ENCODE measurements at regions not wholly inside any gene's neighbourhood (a gene's known extent, or its start where the extent isn't known, plus 50 kb on each side); places are given as distances from the start of the nearest gene placed in this dataset.

DNA sequence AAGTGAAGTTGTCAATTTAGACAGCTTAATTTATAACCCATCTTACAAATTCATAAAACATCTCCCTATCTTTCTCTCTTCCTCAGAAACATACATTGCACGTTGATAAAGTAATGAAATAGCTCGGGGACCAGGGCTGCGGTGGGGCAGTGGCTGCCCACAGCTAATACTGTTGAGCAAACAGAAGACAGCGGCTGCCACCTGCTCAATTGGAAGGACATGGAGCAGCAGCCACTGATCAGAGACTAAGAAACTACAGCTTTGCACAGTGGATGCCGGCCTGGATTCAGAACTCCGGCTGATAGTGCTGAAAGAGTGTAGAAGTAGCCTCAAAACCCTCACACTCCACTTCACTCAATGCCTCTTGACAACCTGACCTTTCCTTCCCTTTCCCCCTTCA, 157.9 kb upstream of the PDE10A start:
- H4K20me1 ChIP-seq (ENCODE audit: insufficient read depth) = no peaks in the 10 kb centered on the region
- TF ChIP-seq EZH2 (IDR thresholded peaks at IDR 0.05; ENCODE audit: insufficient read depth, poor library complexity, severe bottlenecking) (no peak), EZH2phosphoT487 (IDR thresholded peaks at IDR 0.05; ENCODE audit: insufficient read depth, low read depth) (no peak)
- H3K9me2 ChIP-seq (ENCODE audit: insufficient read depth) = no peaks in the 10 kb centered on the region
- H3K27ac ChIP-seq = no peak overlapping the region
- H3K4me3 ChIP-seq = no peak overlapping the region
- no peaks in the 10 kb centered on the region for H3K4me1 ChIP-seq (ENCODE audit: insufficient read depth)
- H3K79me2 ChIP-seq (ENCODE audit: insufficient read depth) = no peaks in the 10 kb centered on the region
- H3K4me2 ChIP-seq (ENCODE audit: unreplicated experiment) = no peak overlapping the region
- no peak overlapping the region for H3K9ac ChIP-seq
- H3K27me3 ChIP-seq (replicated peaks; ENCODE audit: insufficient read depth) = no peaks in the 10 kb centered on the region; the same call in 1 of the 2 replicates
- 35 to 51% methylated on average over 6 of the region's 6 CpGs for WGBS, 2 experiments (ENCODE audit: low coverage in 1 of 2, low lambda C conversion rate in 2 of 2, missing lambda C conversion rate in 2 of 2)
- in situ Hi-C loops (cut with MboI) = no loop called here
- H3K9me3 ChIP-seq (ENCODE audit: low read depth) = no peaks in the 10 kb centered on the region
- DNase-seq = no peak
- H3F3A ChIP-seq (ENCODE audit: insufficient read depth) = no peaks in the 10 kb centered on the region
- H3K36me3 ChIP-seq (ENCODE audit: low read depth) = no peaks in the 10 kb centered on the region
- no peak overlapping the region for H2AFZ ChIP-seq

DNA sequence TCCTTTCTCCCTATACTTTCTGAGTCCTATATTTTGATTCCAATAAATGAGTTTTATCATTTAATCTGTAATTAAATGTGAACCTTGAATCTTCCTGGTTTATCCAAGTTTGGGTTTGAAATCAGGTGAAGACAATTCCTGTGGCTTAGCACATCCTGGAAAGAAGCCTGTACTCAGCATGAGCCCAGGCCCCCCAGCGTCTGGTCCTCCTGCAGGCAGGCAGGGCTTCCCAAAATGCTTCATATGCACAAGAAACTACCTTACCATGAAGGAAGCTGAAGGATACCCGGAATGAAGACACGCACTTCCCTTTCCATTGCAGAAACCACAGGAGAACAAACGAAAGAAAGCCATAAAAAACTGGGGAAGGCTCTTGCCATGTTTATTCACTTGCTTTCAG, 157.4 kb upstream of the PDE10A start:
- Histone ChIP-seq H4K20me1 (ENCODE audit: insufficient read depth) (no peaks in the 10 kb centered on the region), H3K4me1 (ENCODE audit: insufficient read depth) (no peaks in the 10 kb centered on the region), H3K27ac (no peak overlapping the region), H3K9me2 (ENCODE audit: insufficient read depth) (no peaks in the 10 kb centered on the region), H3K79me2 (ENCODE audit: insufficient read depth) (no peaks in the 10 kb centered on the region), H3K4me2 (ENCODE audit: unreplicated experiment) (no peak overlapping the region), H2AFZ (no peak overlapping the region), H3K27me3 (replicated peaks; ENCODE audit: insufficient read depth) (no peaks in the 10 kb centered on the region; the same call in 1 of the 2 replicates), H3K9ac (no peak overlapping the region), H3F3A (ENCODE audit: insufficient read depth) (no peaks in the 10 kb centered on the region), H3K9me3 (ENCODE audit: low read depth) (no peaks in the 10 kb centered on the region), H3K36me3 (ENCODE audit: low read depth) (no peaks in the 10 kb centered on the region), H3K4me3 (no peak overlapping the region)
- WGBS, 2 experiments (ENCODE audit: low coverage in 1 of 2, low lambda C conversion rate in 2 of 2, missing lambda C conversion rate in 2 of 2) = 43 to 48% methylated on average over 4 of the region's 4 CpGs
- no peak for DNase-seq
- in situ Hi-C loops (cut with MboI) = no loop called here
- TF ChIP-seq EZH2 (IDR thresholded peaks at IDR 0.05; ENCODE audit: insufficient read depth, poor library complexity, severe bottlenecking) = no peak

DNA sequence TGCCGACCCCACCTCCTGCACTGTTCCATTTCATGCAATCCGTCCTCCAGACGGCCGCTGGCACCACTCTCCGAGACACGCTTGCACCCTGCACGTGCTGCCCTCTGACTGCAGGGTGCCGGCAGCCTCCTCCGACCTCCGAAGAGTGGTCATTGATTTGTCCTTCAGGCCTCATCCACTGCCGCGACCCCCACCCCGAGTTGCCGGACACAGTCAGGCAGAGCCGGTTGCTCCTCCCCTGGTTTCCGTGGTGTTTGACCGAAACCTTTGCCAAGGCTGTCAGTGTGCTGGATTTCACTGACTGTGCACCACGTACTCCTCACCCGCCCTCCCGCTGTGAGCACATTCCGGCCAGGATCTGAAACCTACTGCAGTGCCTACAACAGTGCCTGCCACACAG, 156.4 kb upstream of the PDE10A start:
- Histone ChIP-seq H4K20me1 (ENCODE audit: insufficient read depth) (no peaks in the 10 kb centered on the region), H3K27ac (no peak overlapping the region), H3K27me3 (replicated peaks; ENCODE audit: insufficient read depth) (no peaks in the 10 kb centered on the region; the same call in 1 of the 2 replicates), H3K4me3 (no peak overlapping the region), H2AFZ (no peak overlapping the region), H3K9me3 (ENCODE audit: low read depth) (no peaks in the 10 kb centered on the region), H3K36me3 (ENCODE audit: low read depth) (no peaks in the 10 kb centered on the region), H3K4me2 (ENCODE audit: unreplicated experiment) (no peak overlapping the region), H3K79me2 (ENCODE audit: insufficient read depth) (no peaks in the 10 kb centered on the region), H3K9me2 (ENCODE audit: insufficient read depth) (no peaks in the 10 kb centered on the region), H3K4me1 (ENCODE audit: insufficient read depth) (no peaks in the 10 kb centered on the region), H3F3A (ENCODE audit: insufficient read depth) (no peaks in the 10 kb centered on the region), H3K9ac (no peak overlapping the region)
- DNase-seq = no peak
- WGBS, 2 experiments (ENCODE audit: low coverage in 1 of 2, low lambda C conversion rate in 2 of 2, missing lambda C conversion rate in 2 of 2) = 19 to 20% methylated on average over 21 of the region's 21 CpGs
- in situ Hi-C loops (cut with MboI) = no loop called here
- TF ChIP-seq EZH2 (IDR thresholded peaks at IDR 0.05; ENCODE audit: insufficient read depth, poor library complexity, severe bottlenecking) (no peak), EZH2phosphoT487 (IDR thresholded peaks at IDR 0.05; ENCODE audit: insufficient read depth, low read depth) (no peak)

DNA sequence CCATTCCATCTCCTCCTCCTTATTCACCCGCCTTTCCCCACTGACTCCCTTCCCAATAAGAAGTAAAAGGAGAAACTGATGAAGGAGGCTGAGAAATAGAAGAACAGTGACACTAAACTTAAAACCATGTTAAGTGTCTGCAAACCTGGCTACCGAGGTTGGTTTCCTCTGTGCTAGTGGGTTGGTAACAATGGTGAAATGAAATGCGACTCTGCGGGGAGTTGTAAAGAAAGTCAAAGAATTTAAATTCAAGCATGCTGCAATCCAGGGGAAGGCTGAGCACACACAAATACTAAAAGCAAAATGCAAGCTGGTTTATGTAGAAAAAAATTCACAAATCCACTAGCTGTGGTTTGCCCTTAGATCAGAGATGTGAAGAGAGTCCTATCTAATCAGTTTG, 155.2 kb upstream of the PDE10A start:
- no peak overlapping the region for H3K9ac ChIP-seq
- in situ Hi-C loops (cut with MboI) = no loop called here

DNA sequence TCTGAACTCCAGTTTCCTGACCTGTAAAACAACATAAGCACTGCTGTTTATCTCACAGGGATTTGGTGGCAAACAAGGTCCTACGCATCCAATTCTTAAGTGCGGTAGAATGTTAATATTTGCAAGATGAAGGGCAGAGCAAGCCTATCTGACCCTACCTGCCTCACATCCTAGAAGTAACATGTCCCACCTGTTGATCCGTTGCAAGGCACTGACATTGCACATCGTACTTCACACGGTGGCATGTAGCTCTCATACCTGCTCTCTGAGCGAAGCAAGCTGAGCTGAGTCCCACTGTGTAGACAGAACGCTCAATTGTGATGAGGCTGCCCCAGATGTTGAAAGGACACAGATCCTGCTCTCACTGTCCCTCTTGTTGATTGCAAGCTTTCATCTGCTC, 154.7 kb upstream of the PDE10A start:
- Histone ChIP-seq H3F3A (ENCODE audit: insufficient read depth) (no peaks in the 10 kb centered on the region), H3K79me2 (ENCODE audit: insufficient read depth) (no peaks in the 10 kb centered on the region), H3K27me3 (replicated peaks; ENCODE audit: insufficient read depth) (no peaks in the 10 kb centered on the region; the same call in 1 of the 2 replicates), H3K36me3 (ENCODE audit: low read depth) (no peaks in the 10 kb centered on the region), H4K20me1 (ENCODE audit: insufficient read depth) (no peaks in the 10 kb centered on the region), H3K4me2 (ENCODE audit: unreplicated experiment) (no peak overlapping the region), H3K27ac (no peak overlapping the region), H3K4me3 (no peak overlapping the region), H3K9ac (no peak overlapping the region), H3K4me1 (ENCODE audit: insufficient read depth) (no peaks in the 10 kb centered on the region), H3K9me2 (ENCODE audit: insufficient read depth) (no peaks in the 10 kb centered on the region), H3K9me3 (ENCODE audit: low read depth) (no peaks in the 10 kb centered on the region), H2AFZ (no peak overlapping the region)
- DNase-seq = no peak
- in situ Hi-C loops (cut with MboI) = no loop called here
- TF ChIP-seq EZH2phosphoT487 (IDR thresholded peaks at IDR 0.05; ENCODE audit: insufficient read depth, low read depth) = no peak
- TF ChIP-seq EZH2 (IDR thresholded peaks at IDR 0.05; ENCODE audit: insufficient read depth, poor library complexity, severe bottlenecking) = no peak
- WGBS, 2 experiments (ENCODE audit: low coverage in 1 of 2, low lambda C conversion rate in 2 of 2, missing lambda C conversion rate in 2 of 2) = 46 to 51% methylated on average over 7 of the region's 7 CpGs

More for the DNA sequence above, 155.2 kb upstream of the PDE10A start:
- H3K27me3 ChIP-seq (replicated peaks; ENCODE audit: insufficient read depth) = no peaks in the 10 kb centered on the region; the same call in 1 of the 2 replicates
- H3K79me2 ChIP-seq (ENCODE audit: insufficient read depth) = no peaks in the 10 kb centered on the region
- no peaks in the 10 kb centered on the region for H3K4me1 ChIP-seq (ENCODE audit: insufficient read depth)
- H3K9me2 ChIP-seq (ENCODE audit: insufficient read depth) = no peaks in the 10 kb centered on the region
- H3K9me3 ChIP-seq (ENCODE audit: low read depth) = no peaks in the 10 kb centered on the region
- H2AFZ ChIP-seq = no peak overlapping the region
- H3K4me2 ChIP-seq (ENCODE audit: unreplicated experiment) = no peak overlapping the region
- DNase-seq = no peak
- no peaks in the 10 kb centered on the region for H3K36me3 ChIP-seq (ENCODE audit: low read depth)
- no peaks in the 10 kb centered on the region for H4K20me1 ChIP-seq (ENCODE audit: insufficient read depth)
- 23 to 35% methylated on average over 4 of the region's 4 CpGs for WGBS, 2 experiments (ENCODE audit: low coverage in 1 of 2, low lambda C conversion rate in 2 of 2, missing lambda C conversion rate in 2 of 2)
- H3K27ac ChIP-seq = no peak overlapping the region
- TF ChIP-seq EZH2 (IDR thresholded peaks at IDR 0.05; ENCODE audit: insufficient read depth, poor library complexity, severe bottlenecking) = no peak
- no peak for TF ChIP-seq EZH2phosphoT487 (IDR thresholded peaks at IDR 0.05; ENCODE audit: insufficient read depth, low read depth)
- H3F3A ChIP-seq (ENCODE audit: insufficient read depth) = no peaks in the 10 kb centered on the region
- no peak overlapping the region for H3K4me3 ChIP-seq
